AG09309 (cell line): ENCODE measurements at regions not wholly inside any gene's neighbourhood (a gene's known extent, or its start where the extent isn't known, plus 50 kb on each side); places are given as distances from the start of the nearest gene placed in this dataset.

Experiments
- DNase-seq: peaks from one replicate; pipeline ENCODE4 v3.0.0-alpha.2; 2010; ENCODE audit warnings: low read depth
- H3K4me3 ChIP-seq: 2 replicates; pipeline ENCODE4 v1.5.1; 2011; ENCODE audit warnings: mild to moderate bottlenecking, low read depth, low read length, moderate library complexity; ENCODE audit not compliant: control insufficient read depth
- CTCF ChIP-seq: IDR thresholded peaks from 2 replicates; pipeline ENCODE4 v1.5.1; 2011; ENCODE audit warnings: mild to moderate bottlenecking, low read depth, low read length, inconsistent platforms; ENCODE audit not compliant: insufficient read depth, control insufficient read depth; ENCODE audit errors: missing control alignments

GRCh38 chr18:75809151-75809925 lies 381.8 kb upstream of the SMIM21 start:
- DNase-seq: no peak
- no peak overlapping the region for H3K4me3 ChIP-seq
- TF ChIP-seq CTCF: no peak

- no peak for TF ChIP-seq CTCF
- no peak for DNase-seq
- no peak overlapping the region for H3K4me3 ChIP-seq
Measured at GRCh38 chr18:75805265-75805664, 377.8 kb upstream of the SMIM21 start.

DNA sequence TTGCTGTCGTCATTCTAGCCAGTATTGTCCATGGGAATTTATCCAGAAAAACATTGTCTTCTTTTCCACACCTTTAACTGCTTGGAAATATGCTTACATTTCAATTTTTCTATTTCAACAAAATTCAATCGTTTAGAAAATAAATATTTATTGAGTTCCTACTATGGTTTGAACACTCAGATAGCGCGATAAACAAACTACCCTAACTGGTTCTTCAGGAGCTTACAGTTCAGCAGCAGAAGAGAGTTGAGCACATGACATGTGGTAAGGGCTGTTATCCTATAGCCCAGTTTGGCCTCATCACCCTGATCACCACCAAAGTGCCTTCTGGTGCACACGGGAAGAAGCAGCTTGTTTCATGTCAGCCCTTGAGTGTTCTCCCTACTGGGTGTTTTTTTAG lies 375.2 kb upstream of the SMIM21 start:
- H3K4me3 ChIP-seq: no peak overlapping the region
- no peak for DNase-seq
- TF ChIP-seq CTCF: no peak

- no peak for TF ChIP-seq CTCF
- H3K4me3 ChIP-seq: no peak overlapping the region
- no peak for DNase-seq
Measured at GRCh38 chr18:75801178-75801577, 373.7 kb upstream of the SMIM21 start.

DNA sequence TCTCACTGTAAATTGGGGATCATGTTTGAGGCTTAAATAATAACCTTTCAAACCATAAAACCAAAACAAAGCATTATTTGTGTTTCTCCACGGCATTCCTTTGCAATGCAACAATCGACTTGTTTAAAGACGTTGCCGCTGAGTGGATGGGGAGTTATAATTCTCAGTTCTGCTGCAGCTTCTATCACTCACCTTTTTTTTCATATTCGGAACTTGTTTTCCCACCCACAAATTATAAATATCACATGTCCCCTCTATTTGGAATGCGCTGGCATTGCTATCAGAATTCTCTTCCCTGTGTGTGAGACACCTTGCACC lies 372.8 kb upstream of the SMIM21 start:
- no peak for DNase-seq
- no peak overlapping the region for H3K4me3 ChIP-seq
- TF ChIP-seq CTCF: no peak

DNA sequence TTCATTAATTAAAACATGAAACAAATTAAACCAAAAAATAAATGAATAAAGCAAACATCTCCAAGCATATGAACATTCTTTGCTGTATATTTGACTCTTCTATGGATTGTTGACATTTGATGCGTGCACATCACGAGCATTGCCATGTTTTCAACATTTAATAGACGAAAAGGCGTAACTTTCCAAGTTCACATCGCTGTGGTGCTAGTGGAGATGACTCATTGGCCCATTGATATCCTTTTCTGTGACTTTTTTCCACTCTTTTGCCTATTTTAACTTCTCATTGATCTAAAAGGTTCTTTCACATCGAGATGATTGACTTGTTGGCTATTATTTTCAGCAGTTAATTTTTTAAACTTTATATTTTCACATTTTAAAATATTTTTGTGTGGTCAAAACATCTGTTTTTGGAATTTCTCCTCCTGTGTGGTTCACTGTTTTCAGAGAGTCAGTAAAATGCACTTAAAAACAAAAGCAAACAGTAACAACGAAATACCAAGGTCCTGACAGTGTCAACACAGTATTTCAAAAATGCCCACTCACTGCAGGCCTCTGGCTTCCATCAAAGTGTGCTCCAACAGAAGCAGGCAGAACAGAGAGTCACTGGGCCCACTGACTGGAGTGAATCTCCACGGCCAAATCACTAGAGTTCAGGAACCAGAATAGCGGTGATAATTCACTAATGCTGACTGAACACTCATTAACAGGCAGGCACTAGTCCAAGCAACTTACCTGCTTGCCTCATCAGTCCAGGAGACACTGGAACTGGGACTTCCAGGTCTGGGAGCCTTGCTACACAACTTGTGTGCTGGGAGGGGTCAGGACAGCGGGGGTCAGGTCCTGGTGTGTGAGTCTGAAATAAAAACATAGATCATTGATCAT lies 372.2 kb upstream of the SMIM21 start:
- DNase-seq: no peak
- no peak overlapping the region for H3K4me3 ChIP-seq
- TF ChIP-seq CTCF: no peak
